GM21526 (cell line): ENCODE measurements at regions not wholly inside any gene's neighbourhood (a gene's known extent, or its start where the extent isn't known, plus 50 kb on each side); places are given as distances from the start of the nearest gene placed in this dataset.
"Not testable (repeated sequence)": the region's sequence is repeated elsewhere in the genome, so short reads cannot be mapped to it uniquely, and the experiment has no call there.

Source experiments
- ATAC-seq: cut with Tn5 transposase; IDR thresholded peaks from one replicate; pipeline ENCODE4 v1.9.1; 2021; ENCODE audit warnings: moderate library complexity; ENCODE audit not compliant: unreplicated experiment, low FRiP score

DNA sequence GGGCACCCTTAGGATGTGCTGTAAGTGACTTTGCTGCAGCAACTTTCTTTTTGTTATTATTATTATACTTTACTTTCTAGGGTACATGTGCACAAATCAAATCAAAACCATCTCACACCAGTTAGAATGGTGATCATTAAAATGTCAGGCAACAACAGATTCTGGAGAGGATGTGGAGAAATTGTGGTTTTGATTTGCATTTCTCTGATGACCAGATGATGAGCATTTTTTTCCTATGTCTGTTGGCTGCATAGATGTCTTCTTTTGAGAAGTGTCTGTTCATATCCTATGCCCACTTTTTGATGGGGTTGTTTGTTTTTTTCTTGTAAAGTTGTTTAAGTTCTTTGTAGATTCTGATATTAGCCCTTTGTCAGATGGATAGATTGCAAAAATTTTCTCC, 164.4 kb upstream of the AJAP1 start:
- ATAC-seq, result not testable (repeated sequence)

DNA sequence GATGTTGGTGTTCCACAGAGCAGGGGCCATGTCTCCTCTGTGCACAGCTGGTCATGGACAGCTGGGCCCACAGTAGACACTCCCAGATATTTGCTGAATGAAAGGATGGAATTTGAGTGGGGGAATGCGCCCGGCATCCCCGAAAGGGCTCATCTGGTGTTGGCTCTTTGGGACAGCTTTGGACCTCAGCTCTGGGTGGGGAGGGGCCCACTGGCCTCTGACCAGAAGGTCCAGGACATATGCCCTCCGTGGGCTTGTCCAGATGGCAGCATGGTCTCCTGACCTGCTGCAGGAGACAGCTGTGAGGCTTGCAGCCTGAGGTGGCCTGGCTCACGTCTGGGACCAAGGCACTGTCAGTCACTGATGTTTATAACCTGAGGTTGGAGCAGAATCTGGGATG, 160.4 kb upstream of the AJAP1 start:
- no peak for ATAC-seq

DNA sequence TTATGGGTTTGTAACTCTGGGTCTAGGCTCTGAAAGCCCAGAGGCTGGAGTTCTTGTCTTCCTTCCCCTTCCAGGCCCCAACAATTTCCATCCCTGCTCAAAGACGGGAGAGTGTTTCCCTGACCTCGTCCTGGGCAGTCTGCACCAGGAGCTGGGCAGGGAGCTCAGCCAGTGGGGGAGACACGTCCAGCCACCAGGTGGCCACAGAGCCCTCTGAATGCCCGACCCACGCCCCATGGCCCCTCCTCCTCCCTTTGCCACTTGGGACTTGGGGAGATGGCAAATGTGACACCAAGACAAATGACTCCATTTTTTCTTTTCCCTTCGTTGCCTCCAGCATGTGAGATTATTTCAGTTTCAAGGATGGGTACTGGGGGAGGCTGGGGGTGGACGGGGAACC, 159.9 kb upstream of the AJAP1 start:
- ATAC-seq, result no peak

DNA sequence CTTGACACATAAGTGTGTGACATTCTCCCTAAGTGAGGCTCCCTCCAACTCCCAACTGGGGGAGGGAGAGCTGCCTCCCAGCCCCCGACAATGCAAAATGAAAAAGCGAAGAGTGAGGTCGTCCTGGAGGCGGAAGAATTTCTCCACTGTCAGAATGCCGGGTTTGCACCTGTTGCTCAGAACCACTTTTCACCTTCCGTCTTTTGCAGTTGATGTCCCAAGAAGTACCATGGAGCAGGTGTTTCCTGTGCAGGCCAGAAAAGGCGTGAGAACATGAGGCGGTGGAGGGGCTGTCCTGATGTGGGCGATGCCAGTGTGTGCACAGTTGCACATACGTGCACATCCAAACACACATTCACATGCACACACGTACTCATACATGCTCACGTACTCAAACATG, 158.6 kb upstream of the AJAP1 start:
- ATAC-seq, result no peak

DNA sequence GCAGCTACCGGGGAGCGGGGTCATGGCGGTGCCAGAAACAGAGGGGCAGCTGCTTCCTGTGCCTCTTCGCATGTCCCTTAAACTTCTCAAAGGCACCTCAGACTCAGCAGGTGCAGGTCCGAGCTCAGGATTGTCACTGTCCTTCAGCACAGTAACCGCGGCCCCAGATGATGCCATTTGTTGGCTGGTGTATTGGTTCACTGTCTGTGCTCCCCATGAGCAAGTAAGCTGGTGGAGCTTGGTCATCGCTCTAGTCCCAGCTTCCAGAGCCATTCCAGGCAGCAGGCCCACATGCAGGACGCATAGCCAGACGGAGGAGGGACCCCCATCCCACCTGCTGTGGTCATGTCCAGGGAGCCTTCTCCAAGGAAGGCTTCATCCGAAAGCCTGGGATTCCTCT, 154.0 kb upstream of the AJAP1 start:
- ATAC-seq, result no peak

DNA sequence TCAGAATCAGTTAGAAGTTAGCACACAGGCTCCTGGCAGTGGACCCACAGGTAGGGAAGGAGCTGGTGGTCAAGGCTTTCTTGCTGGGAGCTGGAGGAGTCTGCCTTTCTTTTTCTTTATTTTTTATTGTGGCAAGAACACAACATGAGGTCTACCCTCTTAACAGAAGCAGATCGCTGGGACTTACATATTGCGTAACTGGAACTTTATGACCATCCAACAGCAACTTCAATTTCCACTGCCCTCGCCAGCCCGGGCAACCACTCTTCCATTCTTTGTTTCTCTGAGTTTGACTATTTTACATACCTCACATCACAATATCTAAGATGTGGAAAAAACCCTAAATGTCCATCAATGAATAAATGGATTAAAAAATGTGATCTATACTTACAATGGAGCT, 147.8 kb upstream of the AJAP1 start:
- ATAC-seq, result no peak

DNA sequence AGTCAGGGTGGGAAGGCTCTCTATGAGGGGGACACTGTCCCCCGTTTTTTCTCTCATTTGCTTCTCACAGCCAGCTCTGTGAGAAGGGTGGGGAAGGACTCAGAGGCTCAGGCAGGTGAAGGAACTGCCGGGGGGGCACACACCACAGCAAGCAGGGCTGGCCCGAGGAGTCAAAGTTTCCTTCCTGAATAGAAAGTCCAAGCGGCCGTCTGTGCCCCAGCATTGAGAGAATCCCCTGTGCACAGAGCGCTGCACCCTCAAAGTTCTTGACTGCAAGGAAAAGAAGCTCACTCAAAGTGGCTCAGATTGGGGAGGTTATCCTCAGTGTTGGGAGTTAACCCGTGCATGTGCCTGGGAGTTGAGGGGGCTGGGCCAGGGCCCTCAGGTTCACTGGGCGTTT, 145.2 kb upstream of the AJAP1 start:
- ATAC-seq, result no peak

DNA sequence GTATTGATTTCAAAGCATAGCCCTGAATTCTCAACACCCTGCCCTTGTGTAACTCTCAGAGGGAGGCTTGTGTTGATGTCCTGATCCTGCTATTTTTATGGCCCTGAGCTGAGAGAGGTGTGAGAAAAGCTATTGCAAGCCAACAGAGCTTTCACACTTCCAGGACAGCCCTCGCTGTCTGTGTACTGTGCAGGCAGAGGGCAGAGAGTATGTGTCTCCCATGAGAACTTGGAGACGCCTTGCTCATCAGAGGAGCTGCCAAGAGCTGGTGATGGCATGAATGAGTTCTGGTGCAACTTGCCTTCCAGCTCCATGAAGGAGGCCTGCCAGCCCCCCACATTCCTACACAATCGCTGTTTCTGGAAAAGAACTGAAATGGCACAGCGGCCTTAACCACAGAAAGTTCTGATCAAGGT, 144.1 kb upstream of the AJAP1 start:
- ATAC-seq, result no peak

DNA sequence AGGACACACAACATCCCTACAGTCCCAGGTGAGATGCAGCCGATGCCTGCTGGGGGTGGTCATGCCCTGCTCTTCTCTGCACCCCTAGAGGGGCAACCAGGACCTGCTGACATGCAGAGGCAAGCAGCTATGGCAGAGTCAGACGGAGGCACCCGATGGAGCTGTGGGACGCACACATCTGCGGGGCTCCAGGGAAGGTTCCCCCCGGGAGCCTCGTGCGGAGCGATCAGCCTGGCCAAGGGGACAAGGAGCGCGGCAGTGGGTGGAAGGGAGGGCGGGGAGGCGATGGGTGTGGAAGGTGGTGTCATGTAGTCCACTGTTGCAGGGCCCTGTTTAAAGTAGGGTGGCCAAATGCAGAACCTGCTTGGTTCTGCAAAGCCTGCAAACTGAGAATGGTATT, 143.0 kb upstream of the AJAP1 start:
- no peak for ATAC-seq

DNA sequence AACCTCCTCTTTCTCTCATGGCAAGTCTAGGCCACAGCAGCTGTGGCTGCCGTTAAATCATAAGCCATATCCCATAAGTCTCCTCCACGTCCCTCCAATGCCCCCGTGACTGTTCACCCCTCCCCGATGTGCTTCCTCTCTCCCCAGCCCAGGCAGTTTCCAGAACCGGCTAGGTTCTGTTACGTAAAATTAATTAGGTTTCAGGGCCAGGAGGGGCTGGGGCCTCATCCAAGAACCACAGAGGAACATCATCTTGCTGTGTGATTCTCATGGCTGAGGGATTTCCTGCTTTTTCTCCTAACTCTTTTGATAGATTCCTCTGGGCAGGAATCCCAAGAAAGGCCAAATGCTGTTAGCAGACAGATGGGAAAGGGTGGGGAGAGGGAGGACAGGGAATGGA, 141.8 kb upstream of the AJAP1 start:
- ATAC-seq, result no peak

DNA sequence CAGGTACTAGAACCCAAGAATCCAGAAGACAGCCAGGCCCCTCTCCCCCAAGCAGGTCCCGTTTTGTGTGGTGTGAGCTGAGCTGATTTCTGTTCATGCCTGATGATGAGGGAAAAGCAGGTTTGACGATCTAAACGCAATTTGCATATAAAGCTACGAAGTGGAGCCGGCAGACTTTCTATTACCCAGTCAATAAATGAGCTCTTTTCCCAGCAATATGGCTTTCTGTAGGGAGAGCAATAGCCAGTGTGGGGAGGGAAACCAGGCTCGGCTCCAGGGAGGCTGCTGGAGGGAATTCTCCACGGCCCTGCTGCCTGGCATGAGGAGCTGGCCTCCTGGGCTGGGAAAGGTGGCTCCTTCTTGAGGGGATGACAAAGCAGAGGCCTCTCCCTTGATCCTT, 140.7 kb upstream of the AJAP1 start:
- no peak for ATAC-seq

DNA sequence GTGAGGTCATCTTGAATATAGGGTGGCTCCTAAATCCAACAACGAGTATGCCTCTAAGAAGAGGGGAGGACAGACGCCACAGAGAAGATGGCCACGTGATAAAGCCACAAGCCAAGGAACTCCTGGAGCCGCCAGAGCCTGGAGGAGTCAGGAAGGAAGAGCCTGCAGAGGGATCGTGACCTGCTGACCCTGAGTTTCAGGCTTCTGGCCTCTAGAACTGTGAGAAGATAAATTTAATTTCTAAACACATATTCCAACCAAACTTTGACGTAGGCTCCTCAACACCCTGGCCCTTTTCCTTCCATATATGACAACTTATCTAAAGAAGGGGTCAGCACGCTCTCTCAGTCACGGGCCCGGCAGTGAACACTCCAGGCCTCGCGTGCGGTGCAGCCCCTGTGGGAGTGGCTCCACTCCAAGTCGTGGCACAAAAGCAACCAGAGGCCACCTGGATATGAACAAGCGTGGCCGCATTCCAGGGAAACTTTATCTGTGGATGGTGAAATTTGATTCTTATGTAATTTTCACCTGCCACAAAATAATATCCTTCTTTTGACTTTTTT, 138.6 kb upstream of the AJAP1 start:
- no peak for ATAC-seq

DNA sequence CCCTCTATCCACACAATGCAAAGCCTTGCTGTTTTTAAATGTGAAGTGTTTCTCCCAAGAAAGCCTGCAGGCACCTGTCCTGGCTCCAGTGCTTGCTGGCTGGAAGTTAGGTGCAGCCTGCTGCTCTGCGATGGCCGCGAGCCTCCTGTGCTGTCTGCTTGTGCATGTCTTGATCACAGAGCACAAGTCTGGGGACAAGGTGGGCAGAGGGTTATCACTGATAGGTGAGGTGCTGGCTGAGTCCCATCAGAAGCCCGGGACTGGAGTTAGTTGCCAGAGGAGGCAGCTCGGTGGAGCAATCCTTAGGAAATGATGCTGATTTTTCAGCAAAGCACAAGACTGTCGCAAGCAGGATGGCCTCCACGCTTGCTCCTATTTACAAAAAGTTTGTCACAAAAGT, 137.8 kb upstream of the AJAP1 start:
- ATAC-seq, result no peak

DNA sequence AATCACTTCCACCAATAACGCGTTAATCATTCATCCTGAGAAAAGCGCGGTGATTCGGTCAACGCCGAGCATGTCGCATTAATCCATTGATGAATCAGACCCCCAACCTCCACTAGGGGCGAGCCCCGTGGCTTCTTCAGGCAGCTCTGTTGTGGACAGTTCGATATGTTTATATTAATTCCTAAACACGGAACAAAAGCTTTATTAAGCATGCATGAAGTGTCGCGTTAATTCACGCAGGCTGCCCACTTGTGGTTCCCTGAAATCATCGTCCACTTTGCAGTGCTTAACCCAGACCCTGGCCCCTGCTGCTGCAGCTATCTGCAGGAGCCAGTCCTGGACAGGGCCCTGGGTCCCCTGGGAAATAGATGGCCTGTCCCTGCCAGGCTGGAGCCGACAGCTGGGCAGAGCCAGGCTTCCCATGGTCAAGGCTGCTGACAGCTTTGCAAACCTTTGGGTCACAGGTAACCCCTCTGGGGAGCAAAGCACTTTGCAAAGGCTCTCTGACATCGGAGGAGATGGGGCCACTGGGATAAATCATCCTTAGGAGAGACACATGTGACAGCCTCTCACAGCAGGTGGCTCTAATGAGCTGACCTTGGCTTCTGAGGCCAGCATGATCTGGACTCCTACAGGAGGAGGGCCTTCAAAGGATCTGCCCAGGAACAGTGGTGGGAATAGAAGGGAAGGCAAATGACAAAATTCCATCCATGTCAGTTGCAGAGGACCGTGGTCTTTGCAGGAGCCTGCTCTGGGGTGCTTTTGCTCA, 137.0 kb upstream of the AJAP1 start:
- no peak for ATAC-seq

DNA sequence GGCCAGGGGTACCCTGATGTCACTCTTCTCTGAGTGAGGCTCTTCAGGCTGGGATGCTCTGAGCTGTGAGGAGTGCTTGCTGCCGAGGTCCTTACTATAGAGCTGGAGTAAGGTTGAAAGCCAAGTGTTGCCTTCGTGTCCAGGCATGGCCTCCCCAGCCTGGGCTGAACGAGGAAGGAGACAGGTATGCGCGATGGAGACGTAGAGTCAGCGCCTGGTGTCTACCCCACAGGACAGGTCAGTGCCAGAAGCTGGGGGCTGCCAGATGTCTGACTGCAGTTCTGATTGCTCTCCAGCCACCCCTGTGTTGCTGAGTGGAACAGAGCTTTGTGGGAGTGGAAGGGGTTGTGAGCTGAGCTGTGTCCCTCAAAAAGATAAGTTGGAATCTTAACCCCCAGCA, 135.8 kb upstream of the AJAP1 start:
- no peak for ATAC-seq

DNA sequence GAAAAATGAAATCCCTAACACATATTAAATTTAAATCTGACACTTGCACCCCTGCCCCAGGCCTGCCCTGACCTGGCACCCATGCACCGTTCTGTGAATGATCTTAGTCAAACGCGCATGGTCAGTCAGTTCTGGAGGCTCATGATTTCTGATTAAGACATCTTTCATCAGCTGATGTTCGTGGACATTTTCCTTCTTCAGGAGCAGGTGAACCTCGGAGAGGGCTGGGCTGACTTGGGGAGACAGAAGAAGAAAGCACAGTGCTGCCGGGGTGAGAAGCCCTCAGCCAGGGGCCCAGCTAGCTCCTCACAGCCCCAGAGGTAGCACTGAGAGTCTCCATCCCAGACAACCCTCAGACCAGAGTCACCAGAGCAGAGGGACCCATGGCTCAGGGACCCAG, 134.5 kb upstream of the AJAP1 start:
- ATAC-seq, result no peak

DNA sequence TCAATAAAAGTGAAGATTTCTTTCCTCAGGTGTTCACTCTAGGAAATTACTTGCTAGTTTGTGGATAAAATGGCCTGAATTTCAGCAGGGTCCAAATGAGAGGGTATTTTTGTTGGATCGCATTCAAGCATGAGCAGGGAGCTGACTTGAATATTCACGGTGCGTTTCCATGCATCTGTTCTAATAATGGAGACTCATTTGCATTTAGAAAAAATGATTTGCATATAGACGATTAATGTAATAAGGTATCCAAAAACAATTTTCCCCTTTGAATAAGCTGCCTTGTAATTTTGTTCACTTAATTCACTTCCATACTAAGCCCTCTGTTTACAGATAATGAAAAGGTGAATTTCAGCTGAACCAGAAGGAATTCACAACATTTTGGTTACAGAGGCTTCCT, 130.9 kb upstream of the AJAP1 start:
- no peak for ATAC-seq

DNA sequence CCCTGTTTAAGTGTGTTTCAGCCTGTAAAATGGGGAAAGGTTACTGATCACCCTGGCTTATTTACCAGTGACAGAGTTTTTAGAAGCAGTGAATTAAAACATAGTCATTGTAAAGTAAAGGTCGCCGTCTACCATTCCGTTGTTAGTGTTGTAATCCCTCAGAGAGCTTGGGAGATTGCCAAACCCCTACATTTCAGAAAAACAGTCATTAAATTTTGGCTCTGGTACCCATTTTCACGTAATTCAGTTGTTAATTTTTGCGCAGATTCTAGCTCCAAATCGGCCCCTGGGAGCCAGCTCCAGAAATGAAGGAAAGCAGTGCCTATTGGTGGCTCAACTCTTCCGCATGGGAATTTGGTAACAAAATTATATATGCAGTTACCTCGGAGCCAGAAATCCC, 127.7 kb upstream of the AJAP1 start:
- ATAC-seq, result no peak

DNA sequence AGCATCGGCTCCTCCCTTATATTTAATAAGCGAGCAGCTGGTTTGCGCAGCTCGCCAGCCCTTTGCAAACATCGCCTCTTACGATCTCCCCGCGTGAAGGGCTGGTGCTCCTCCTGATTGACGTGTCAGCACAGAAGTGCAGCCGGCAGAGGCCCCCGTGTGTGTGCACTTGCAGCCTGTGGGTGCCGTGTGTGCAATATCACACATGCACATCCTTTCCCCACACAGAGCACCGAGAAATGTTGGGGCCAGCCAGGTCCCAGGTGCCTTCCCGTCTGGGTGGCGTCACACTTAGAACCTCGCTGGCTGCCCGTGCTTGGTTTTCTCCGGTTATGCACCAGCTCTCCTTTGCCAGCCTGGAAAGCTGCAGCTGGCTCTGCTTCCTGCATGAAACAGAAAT, 126.6 kb upstream of the AJAP1 start:
- ATAC-seq, result no peak

DNA sequence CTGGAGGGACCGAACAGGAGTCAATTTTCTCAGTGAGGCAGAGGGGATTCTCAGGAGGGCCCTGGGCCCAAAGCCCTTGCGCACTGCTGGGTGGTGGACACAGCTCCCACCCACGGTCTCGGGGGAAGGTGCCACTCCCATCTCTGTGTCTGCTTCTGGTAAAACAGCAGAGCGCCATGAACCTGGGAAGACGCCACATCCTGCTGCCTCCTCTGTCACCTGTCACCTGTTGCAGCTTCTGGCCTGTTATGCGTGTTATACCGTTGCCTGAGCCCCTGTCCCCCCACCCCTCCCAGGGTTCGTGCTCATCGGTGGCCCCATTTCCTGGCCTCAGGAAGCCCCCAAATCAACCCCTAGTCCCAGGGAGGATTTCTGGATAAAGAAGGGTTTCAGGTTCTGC, 125.8 kb upstream of the AJAP1 start:
- ATAC-seq, result no peak

DNA sequence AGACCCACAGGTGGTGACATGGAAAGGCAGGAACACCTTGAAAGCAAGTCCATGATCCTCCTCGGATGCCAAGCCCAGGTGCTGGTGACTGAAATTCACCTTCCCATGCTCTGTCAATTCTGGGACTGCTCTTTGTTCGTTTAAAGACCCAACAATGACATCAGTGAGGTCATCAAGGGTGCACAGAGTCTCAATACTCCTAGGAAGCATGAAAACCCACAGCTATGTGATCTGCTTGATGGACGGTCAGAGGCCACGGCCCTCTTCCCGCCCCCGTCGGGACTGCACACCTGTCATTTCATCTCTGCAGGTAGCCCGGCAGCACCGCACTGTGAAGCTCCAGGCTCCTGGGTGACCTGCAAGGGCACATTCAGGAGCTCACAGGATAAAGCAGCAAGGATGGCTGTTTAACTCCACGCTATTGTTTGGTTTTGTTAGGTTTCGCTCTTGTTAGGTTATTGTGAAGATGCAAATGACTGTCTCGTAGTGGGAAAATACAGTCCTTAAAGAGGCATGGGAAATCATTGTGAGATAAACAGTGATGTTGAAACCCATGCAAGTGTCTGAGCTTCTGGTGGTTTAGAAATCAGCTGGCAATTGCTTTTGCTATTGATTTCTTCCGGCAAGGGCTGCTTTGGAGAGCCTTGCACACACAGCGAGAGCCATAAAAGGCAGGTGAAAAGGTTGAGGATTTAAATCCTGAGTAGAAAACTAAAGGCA, 124.8 kb upstream of the AJAP1 start:
- no peak for ATAC-seq

DNA sequence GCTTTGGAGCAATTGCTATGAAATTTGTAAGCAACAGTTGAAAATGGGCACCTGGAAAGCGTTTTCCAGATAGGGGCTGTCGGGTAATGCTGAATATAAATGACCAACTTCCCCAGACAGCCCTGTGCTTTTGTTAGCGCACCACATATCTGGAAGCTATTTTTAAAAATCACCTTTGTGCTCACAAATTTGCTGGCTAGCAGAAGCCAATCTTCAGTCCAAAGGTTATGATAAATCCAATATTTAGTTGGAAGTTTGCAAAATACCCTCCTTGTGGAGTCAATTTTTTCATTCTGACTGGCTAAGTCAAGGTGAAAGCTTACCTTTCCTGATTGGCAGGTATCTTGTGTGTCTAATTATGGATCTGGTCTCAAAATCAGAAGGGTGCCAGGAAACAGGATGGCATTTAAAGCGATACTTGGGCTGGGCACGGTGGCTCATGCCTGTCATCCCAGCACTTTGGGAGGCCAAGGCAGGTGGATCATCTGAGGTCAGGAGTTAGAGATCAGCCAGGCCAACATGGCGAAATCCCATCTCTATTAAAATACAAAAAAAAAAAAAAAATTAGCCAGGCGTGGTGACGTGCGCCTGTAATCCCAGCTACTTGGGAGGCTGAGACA, 124.1 kb upstream of the AJAP1 start:
- no peak for ATAC-seq
